Astrocyte of the spinal cord (primary cell): ENCODE measurements at regions not wholly inside any gene's neighbourhood (a gene's known extent, or its start where the extent isn't known, plus 50 kb on each side); places are given as distances from the start of the nearest gene placed in this dataset.

Experiments used
- DNase-seq: peaks from one replicate; pipeline ENCODE4 v3.0.0; 2011; ENCODE audit warnings: low read depth, low spot score
- H3K4me3 ChIP-seq: 2 replicates; pipeline ENCODE4 v1.5.1; 2011; ENCODE audit warnings: low read depth, mild to moderate bottlenecking, low read length, moderate library complexity
- CTCF ChIP-seq: IDR thresholded peaks from 2 replicates; pipeline ENCODE4 v1.5.1; 2012; ENCODE audit warnings: low read depth, mild to moderate bottlenecking, low read length, inconsistent platforms
- in situ Hi-C: cut with HindIII; loops from 2 replicates; pipeline ENCODE4 v1.10.0; 2017; ENCODE audit warnings: low sequenced_read_pairs

DNA sequence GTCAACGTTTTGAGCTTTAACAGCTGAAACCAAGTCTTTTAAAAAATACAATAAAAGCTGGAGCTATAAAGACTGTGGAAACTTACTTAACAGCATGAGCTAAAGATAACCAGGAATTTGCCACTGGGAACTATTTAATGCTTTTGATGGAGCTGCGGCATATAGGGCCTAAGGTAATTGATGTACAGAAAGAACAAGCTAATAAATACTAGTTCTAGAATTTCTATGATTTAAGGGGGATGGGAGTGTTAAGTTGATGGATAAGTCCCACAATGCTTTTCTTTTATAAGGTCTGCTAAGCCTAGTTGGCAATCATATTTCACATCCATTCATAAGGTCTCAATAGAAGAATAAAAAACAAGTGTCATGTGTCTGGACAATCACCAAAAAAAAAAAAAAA lies 334.0 kb upstream of the DMAC1 start:
- H3K4me3 ChIP-seq: no peak overlapping the region
- in situ Hi-C loops: no loop called here
- DNase-seq: no peak
- no peak for TF ChIP-seq CTCF

DNA sequence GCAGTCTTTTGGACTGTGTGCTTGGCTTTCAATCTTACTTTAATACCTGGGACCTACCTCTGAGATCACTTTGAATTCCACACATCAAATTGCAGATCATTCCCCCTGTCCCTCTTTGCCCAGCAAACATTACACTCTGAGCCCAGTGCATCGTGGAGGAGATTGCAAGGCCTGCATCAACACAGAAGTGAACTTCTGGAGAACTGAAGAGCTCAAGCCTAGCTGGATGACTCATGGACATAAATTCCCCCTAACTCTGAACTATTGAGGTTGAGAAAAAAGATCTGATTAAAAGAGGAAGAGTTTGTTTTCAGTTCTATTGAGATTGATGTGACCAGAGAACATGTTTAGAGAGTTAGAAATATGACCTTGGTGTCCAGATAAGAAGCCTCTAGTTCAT lies 316.0 kb upstream of the DMAC1 start:
- peak; percentile 3 for DNase-seq
- no peak for TF ChIP-seq CTCF
- in situ Hi-C loops: no loop called here
- H3K4me3 ChIP-seq: no peak overlapping the region

DNA sequence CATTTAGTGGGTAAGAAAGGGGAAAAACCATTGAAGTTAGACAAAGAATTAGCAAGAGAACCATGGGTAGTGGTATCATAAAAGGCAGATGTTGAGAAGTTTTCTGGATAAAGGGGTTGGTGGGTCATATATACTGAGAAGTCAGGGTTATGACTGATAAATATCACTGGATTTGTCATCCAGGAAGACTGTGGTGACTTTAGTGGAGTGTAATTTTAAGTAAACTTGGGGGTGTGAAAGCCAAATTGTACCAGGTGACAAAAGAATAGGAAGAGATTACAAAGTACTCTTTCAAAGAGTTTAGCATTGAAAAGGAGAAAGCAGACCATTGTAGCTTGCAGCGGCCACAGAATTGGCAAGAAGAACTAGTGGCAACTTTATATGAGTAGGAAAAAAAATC lies 315.2 kb upstream of the DMAC1 start:
- TF ChIP-seq CTCF: no peak
- no peak for DNase-seq
- H3K4me3 ChIP-seq: no peak overlapping the region
- in situ Hi-C loops: no loop called here

- DNase-seq: no peak
- no peak for TF ChIP-seq CTCF
- H3K4me3 ChIP-seq: no peak overlapping the region
- in situ Hi-C loops: no loop called here
Observed at GRCh38 chr9:8106362-8106761, 306.8 kb upstream of the DMAC1 start.

- no peak for DNase-seq
- no peak for TF ChIP-seq CTCF
- in situ Hi-C loops: no loop called here
Observed at GRCh38 chr9:8101607-8102006, 302.0 kb upstream of the DMAC1 start.

DNA sequence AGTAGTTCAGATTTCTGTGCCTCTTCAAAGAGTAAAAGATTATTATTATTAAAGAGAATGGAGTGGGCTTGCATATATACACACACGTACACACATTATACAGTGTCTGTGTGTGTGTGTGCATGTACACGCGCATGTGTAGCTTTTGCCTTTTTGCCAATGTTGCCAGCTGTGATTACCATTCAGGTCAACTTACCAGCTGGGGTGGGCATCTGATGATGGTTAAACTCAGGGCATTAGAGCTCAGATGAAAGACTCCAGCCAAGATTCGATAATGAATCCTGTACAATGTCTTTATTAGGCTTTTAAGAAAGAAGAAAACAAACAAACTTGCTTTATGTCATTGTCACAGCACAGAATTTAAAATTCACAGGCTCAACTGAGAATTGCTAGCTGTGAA lies 296.5 kb upstream of the DMAC1 start:
- H3K4me3 ChIP-seq: no peak overlapping the region
- DNase-seq: no peak
- in situ Hi-C loops: no loop called here
- TF ChIP-seq CTCF: no peak

More at GRCh38 chr9:8101607-8102006, 302.0 kb upstream of the DMAC1 start:
- H3K4me3 ChIP-seq: no peak overlapping the region

DNA sequence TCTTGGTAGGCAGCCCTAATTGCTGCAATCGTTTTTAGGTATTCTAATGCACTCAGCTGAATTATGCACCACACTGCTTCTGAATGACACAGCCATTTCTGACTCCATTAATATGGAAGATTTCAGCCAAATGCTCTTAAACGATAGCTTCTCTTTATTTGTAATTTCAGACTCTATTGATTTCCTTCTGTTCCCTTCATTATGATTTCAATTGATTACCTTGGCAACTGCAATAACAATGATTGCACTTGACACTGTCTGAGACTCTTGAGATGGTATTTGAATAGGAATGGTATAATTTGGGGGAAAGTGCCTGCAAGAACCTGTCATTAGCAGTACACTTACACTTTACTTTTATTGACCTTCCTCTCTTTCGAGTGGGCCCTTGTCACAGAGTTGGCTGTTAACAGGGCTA lies 296.1 kb upstream of the DMAC1 start:
- no peak overlapping the region for H3K4me3 ChIP-seq
- no peak for DNase-seq
- in situ Hi-C loops: no loop called here
- TF ChIP-seq CTCF: no peak
